ENCODE measurements at regions not wholly inside any gene's neighbourhood (a gene's known extent, or its start where the extent isn't known, plus 50 kb on each side); places are given as distances from the start of the nearest gene placed in this dataset.

- WGBS, 4 donors = 14 to 21% (median 16%) methylated on average over 9 of the region's 9 CpGs
- Histone ChIP-seq H3K9me3 (no peaks in the 10 kb centered on the region), H3K27me3 (no peaks in the 10 kb centered on the region), H3K4me3 (no peak overlapping the region), H3K4me1 (peaks cover 0 to 11% (median 0%) of the 10 kb centered on the region in 12 donors), H3K27ac (no peak overlapping the region), H3K36me3 (no peaks in the 10 kb centered on the region)
- no peak for DNase-seq
- intact Hi-C loops (cut with DNase I) = no loop called here
- TF ChIP-seq POLR2A (IDR thresholded peaks at IDR 0.05) = no peak
- TF ChIP-seq CTCF (IDR thresholded peaks at IDR 0.05) = no peak
- no peak for ATAC-seq
Observed at GRCh38 chr1:63122079-63122478, 200.3 kb upstream of the FOXD3 start.

GRCh38 chr1:63124666-63125191, 197.6 kb upstream of the FOXD3 start:
- no peaks in the 10 kb centered on the region for H3K36me3 ChIP-seq
- 51 to 58% (median 56%) methylated on average over 3 of the region's 3 CpGs for WGBS, 4 donors
- H3K4me1 ChIP-seq = peaks cover 0 to 11% (median 0%) of the 10 kb centered on the region in 12 donors
- peak overlapping the region in 5 of 12 donors; percentile 7 to 50 (median 27) for H3K27ac ChIP-seq
- no peak overlapping the region for H3K4me3 ChIP-seq
- ATAC-seq (peak in 2 of 4 donors; percentile 34 to 74), DNase-seq (no peak)
- H3K27me3 ChIP-seq = no peaks in the 10 kb centered on the region
- intact Hi-C loops (cut with DNase I) = no loop called here
- no peak for TF ChIP-seq POLR2A (IDR thresholded peaks at IDR 0.05)
- no peak for TF ChIP-seq CTCF (IDR thresholded peaks at IDR 0.05)
- no peaks in the 10 kb centered on the region for H3K9me3 ChIP-seq

- no peak for ATAC-seq
- H3K27me3 ChIP-seq = no peaks in the 10 kb centered on the region
- H3K9me3 ChIP-seq = no peaks in the 10 kb centered on the region
- no peak for TF ChIP-seq POLR2A (IDR thresholded peaks at IDR 0.05)
- TF ChIP-seq CTCF (IDR thresholded peaks at IDR 0.05) = no peak
- H3K4me1 ChIP-seq = peaks cover 0 to 11% (median 0%) of the 10 kb centered on the region in 12 donors
- intact Hi-C loops (cut with DNase I) = no loop called here
- peak overlapping the region in 3 of 12 donors; percentile 11 to 31 (median 19) for H3K27ac ChIP-seq
- H3K36me3 ChIP-seq = no peaks in the 10 kb centered on the region
- H3K4me3 ChIP-seq = no peak overlapping the region
- no peak for DNase-seq
- WGBS, 4 donors = 32 to 40% (median 38%) methylated on average over 3 of the region's 3 CpGs
Observed at GRCh38 chr1:63126104-63126503, 196.3 kb upstream of the FOXD3 start.

GRCh38 chr1:63127376-63127775, 195.0 kb upstream of the FOXD3 start:
- H3K9me3 ChIP-seq = no peaks in the 10 kb centered on the region
- H3K36me3 ChIP-seq = no peaks in the 10 kb centered on the region
- TF ChIP-seq CTCF (IDR thresholded peaks at IDR 0.05) (no peak), POLR2A (IDR thresholded peaks at IDR 0.05) (no peak)
- H3K4me1 ChIP-seq = peaks cover 0 to 11% (median 0%) of the 10 kb centered on the region in 12 donors
- WGBS, 4 donors = 65 to 70% (median 68%) methylated on average over 5 of the region's 5 CpGs
- H3K27me3 ChIP-seq = no peaks in the 10 kb centered on the region
- intact Hi-C loops (cut with DNase I) = no loop called here
- no peak for ATAC-seq
- H3K4me3 ChIP-seq = no peak overlapping the region
- H3K27ac ChIP-seq = no peak overlapping the region
- no peak for DNase-seq
